ENCODE measurements at regions not wholly inside any gene's neighbourhood (a gene's known extent, or its start where the extent isn't known, plus 50 kb on each side); places are given as distances from the start of the nearest gene placed in this dataset.
"Not testable (repeated sequence)": the region's sequence is repeated elsewhere in the genome, so short reads cannot be mapped to it uniquely, and the experiment has no call there.

- no peak overlapping the region for H3K4me3 ChIP-seq (ENCODE audit: low read depth, low read length)
- no peaks in the 10 kb centered on the region for H3K4me1 ChIP-seq (ENCODE audit: control insufficient read depth, insufficient read depth, low read length, poor library complexity, severe bottlenecking)
- Mint-ChIP-seq H3K4me3 (no peak overlapping the region), H3K9me3 (peaks cover 0 to 1% (median 0%) of the 10 kb centered on the region in 7 donors), H3K27ac (peak overlapping the region in 1 of 3 donors; percentile 52), H3K36me3 (no peaks in the 10 kb centered on the region), H3K4me1 (peaks cover 0 to 11% (median 2%) of the 10 kb centered on the region in 4 donors), H3K27me3 (peaks cover 1% of the 10 kb centered on the region)
- H3K27ac ChIP-seq (ENCODE audit: insufficient read depth, low read length, poor library complexity, severe bottlenecking) = no peak overlapping the region
- no peaks in the 10 kb centered on the region for H3K36me3 ChIP-seq (ENCODE audit: control insufficient read depth, insufficient read depth, low read length)
- H3K27me3 ChIP-seq (ENCODE audit: control insufficient read depth, insufficient read depth, low read length) = no peaks in the 10 kb centered on the region
- DNase-seq = no peak
- ATAC-seq (ENCODE audit: low read depth in 2 of 2) = no peak
- H3K9me3 ChIP-seq (ENCODE audit: control insufficient read depth in 2 of 2, low read length in 2 of 2) = no peaks in the 10 kb centered on the region
These were observed 278.5 kb downstream of the RPS4Y2 start for GRCh38 chrY:21034151-21035061.

GRCh38 chrY:21037398-21037797 lies 281.5 kb downstream of the RPS4Y2 start:
- ATAC-seq (ENCODE audit: low read depth in 2 of 2); H3K27me3 Mint-ChIP-seq; H3K27ac ChIP-seq (ENCODE audit: insufficient read depth, low read length, poor library complexity, severe bottlenecking); H3K36me3 Mint-ChIP-seq; DNase-seq; H3K4me3 Mint-ChIP-seq; H3K9me3 ChIP-seq (ENCODE audit: control insufficient read depth in 2 of 2, low read length in 2 of 2); H3K4me3 ChIP-seq (ENCODE audit: low read depth, low read length); H3K36me3 ChIP-seq (ENCODE audit: control insufficient read depth, insufficient read depth, low read length); H3K27ac Mint-ChIP-seq; H3K4me1 ChIP-seq (ENCODE audit: control insufficient read depth, insufficient read depth, low read length, poor library complexity, severe bottlenecking); H3K27me3 ChIP-seq (ENCODE audit: control insufficient read depth, insufficient read depth, low read length); H3K9me3 Mint-ChIP-seq: not testable (repeated sequence)
- H3K4me1 Mint-ChIP-seq = peaks cover 0 to 11% (median 3%) of the 10 kb centered on the region in 4 donors

- no peak overlapping the region for H3K4me3 Mint-ChIP-seq
- Histone ChIP-seq H3K4me1 (ENCODE audit: control insufficient read depth, insufficient read depth, low read length, poor library complexity, severe bottlenecking) (no peaks in the 10 kb centered on the region), H3K27ac (ENCODE audit: insufficient read depth, low read length, poor library complexity, severe bottlenecking) (no peak overlapping the region), H3K27me3 (ENCODE audit: control insufficient read depth, insufficient read depth, low read length) (no peaks in the 10 kb centered on the region), H3K36me3 (ENCODE audit: control insufficient read depth, insufficient read depth, low read length) (no peaks in the 10 kb centered on the region), H3K4me3 (ENCODE audit: low read depth, low read length) (no peak overlapping the region), H3K9me3 (ENCODE audit: control insufficient read depth in 2 of 2, low read length in 2 of 2) (no peaks in the 10 kb centered on the region)
- H3K27me3 Mint-ChIP-seq = peaks cover 5% of the 10 kb centered on the region
- no peak overlapping the region for H3K27ac Mint-ChIP-seq
- DNase-seq = no peak
- peaks cover 0 to 4% (median 0%) of the 10 kb centered on the region in 4 donors for H3K4me1 Mint-ChIP-seq
- ATAC-seq (ENCODE audit: low read depth in 2 of 2) = no peak
- peaks cover 0 to 2% (median 0%) of the 10 kb centered on the region in 7 donors for H3K9me3 Mint-ChIP-seq
- no peaks in the 10 kb centered on the region for H3K36me3 Mint-ChIP-seq
These were observed 283.9 kb downstream of the RPS4Y2 start for GRCh38 chrY:21039811-21040210.

GRCh38 chrY:21040711-21041110 lies 284.8 kb downstream of the RPS4Y2 start:
- not testable (repeated sequence) for H3K27ac Mint-ChIP-seq; H3K4me1 Mint-ChIP-seq; H3K4me1 ChIP-seq (ENCODE audit: control insufficient read depth, insufficient read depth, low read length, poor library complexity, severe bottlenecking); H3K4me3 Mint-ChIP-seq; H3K36me3 ChIP-seq (ENCODE audit: control insufficient read depth, insufficient read depth, low read length); H3K4me3 ChIP-seq (ENCODE audit: low read depth, low read length); H3K27me3 ChIP-seq (ENCODE audit: control insufficient read depth, insufficient read depth, low read length); H3K27me3 Mint-ChIP-seq; ATAC-seq (ENCODE audit: low read depth in 2 of 2); H3K36me3 Mint-ChIP-seq; H3K9me3 ChIP-seq (ENCODE audit: control insufficient read depth in 2 of 2, low read length in 2 of 2); H3K9me3 Mint-ChIP-seq; DNase-seq; H3K27ac ChIP-seq (ENCODE audit: insufficient read depth, low read length, poor library complexity, severe bottlenecking)

- Mint-ChIP-seq H3K27me3 (no peaks in the 10 kb centered on the region), H3K4me3 (no peak overlapping the region), H3K4me1 (peaks cover 0 to 7% (median 0%) of the 10 kb centered on the region in 4 donors), H3K36me3 (no peaks in the 10 kb centered on the region), H3K27ac (peak overlapping the region in 1 of 3 donors; percentile 29), H3K9me3 (no peaks in the 10 kb centered on the region)
- Histone ChIP-seq H3K4me1 (ENCODE audit: control insufficient read depth, insufficient read depth, low read length, poor library complexity, severe bottlenecking) (no peaks in the 10 kb centered on the region), H3K36me3 (ENCODE audit: control insufficient read depth, insufficient read depth, low read length) (no peaks in the 10 kb centered on the region), H3K27ac (ENCODE audit: insufficient read depth, low read length, poor library complexity, severe bottlenecking) (no peak overlapping the region), H3K9me3 (ENCODE audit: control insufficient read depth in 2 of 2, low read length in 2 of 2) (no peaks in the 10 kb centered on the region), H3K4me3 (ENCODE audit: low read depth, low read length) (no peak overlapping the region), H3K27me3 (ENCODE audit: control insufficient read depth, insufficient read depth, low read length) (no peaks in the 10 kb centered on the region)
- peak; percentile 57 to 78 for ATAC-seq (ENCODE audit: low read depth in 2 of 2)
- peak in 1 of 3 donors; percentile 1 for DNase-seq
These were observed 317.2 kb downstream of the RPS4Y2 start for GRCh38 chrY:21073079-21073478.

- Histone ChIP-seq H3K36me3 (ENCODE audit: control insufficient read depth, insufficient read depth, low read length) (no peaks in the 10 kb centered on the region), H3K27ac (ENCODE audit: insufficient read depth, low read length, poor library complexity, severe bottlenecking) (no peak overlapping the region), H3K9me3 (ENCODE audit: control insufficient read depth in 2 of 2, low read length in 2 of 2) (no peaks in the 10 kb centered on the region), H3K4me3 (ENCODE audit: low read depth, low read length) (no peak overlapping the region), H3K27me3 (ENCODE audit: control insufficient read depth, insufficient read depth, low read length) (no peaks in the 10 kb centered on the region), H3K4me1 (ENCODE audit: control insufficient read depth, insufficient read depth, low read length, poor library complexity, severe bottlenecking) (no peaks in the 10 kb centered on the region)
- DNase-seq (no peak), ATAC-seq (ENCODE audit: low read depth in 2 of 2) (no peak)
- Mint-ChIP-seq H3K27ac (no peak overlapping the region), H3K36me3 (no peaks in the 10 kb centered on the region), H3K9me3 (no peaks in the 10 kb centered on the region), H3K4me3 (no peak overlapping the region), H3K27me3 (no peaks in the 10 kb centered on the region), H3K4me1 (peaks cover 0 to 7% (median 0%) of the 10 kb centered on the region in 4 donors)
These were observed 317.8 kb downstream of the RPS4Y2 start for GRCh38 chrY:21073641-21074260.

- H3K4me1 Mint-ChIP-seq = peaks cover 0 to 7% (median 0%) of the 10 kb centered on the region in 4 donors
These were observed 319.8 kb downstream of the RPS4Y2 start for GRCh38 chrY:21075658-21076057.

More at GRCh38 chrY:21075658-21076057, 319.8 kb downstream of the RPS4Y2 start:
- ATAC-seq (ENCODE audit: low read depth in 2 of 2) (no peak), DNase-seq (no peak)
- Histone ChIP-seq H3K36me3 (ENCODE audit: control insufficient read depth, insufficient read depth, low read length) (no peaks in the 10 kb centered on the region), H3K4me1 (ENCODE audit: control insufficient read depth, insufficient read depth, low read length, poor library complexity, severe bottlenecking) (no peaks in the 10 kb centered on the region), H3K27ac (ENCODE audit: insufficient read depth, low read length, poor library complexity, severe bottlenecking) (no peak overlapping the region), H3K4me3 (ENCODE audit: low read depth, low read length) (no peak overlapping the region), H3K27me3 (ENCODE audit: control insufficient read depth, insufficient read depth, low read length) (no peaks in the 10 kb centered on the region), H3K9me3 (ENCODE audit: control insufficient read depth in 2 of 2, low read length in 2 of 2) (no peaks in the 10 kb centered on the region)
- no peak overlapping the region for H3K4me3 Mint-ChIP-seq
- no peak overlapping the region for H3K27ac Mint-ChIP-seq
- no peaks in the 10 kb centered on the region for H3K9me3 Mint-ChIP-seq
- H3K36me3 Mint-ChIP-seq = no peaks in the 10 kb centered on the region
- H3K27me3 Mint-ChIP-seq = no peaks in the 10 kb centered on the region

Measured in CD4-positive, CD25-positive, alpha-beta regulatory T cell (primary cell).